HepG2 (cell line): ENCODE measurements at regions not wholly inside any gene's neighbourhood (a gene's known extent, or its start where the extent isn't known, plus 50 kb on each side); places are given as distances from the start of the nearest gene placed in this dataset.

ENCODE experiments used
- ATAC-seq: fragments of 200-7000 bp; cut with Tn5 transposase; 3 replicates; pipeline ENCODE4 v1.9.1; 2020; ENCODE audit warnings: mild to moderate bottlenecking, moderate library complexity
- BruUV-seq: library from RNA; stranded (reverse); fragments of 400-500 nt; replicated peaks from 2 replicates; lab custom pipeline; 2021; lab: Mats Ljungman, UMichigan
- CTCF ChIA-PET: fragments of 300-600 bp; formaldehyde crosslinking; extraction: SDS; loops from one replicate; lab custom pipeline; 2021; ENCODE audit warnings: low total read pairs, inconsistent platforms, low intra/inter-chr PET ratio; lab: Yijun Ruan, JAX
- POLR2A ChIA-PET: fragments of 350-600 bp; sonication (Branson Sonifier 250); formaldehyde crosslinking; loops from one replicate; lab custom pipeline; 2020; ENCODE audit warnings: antibody characterized with exemption, inconsistent platforms; lab: Yijun Ruan, JAX
- DNase-seq: peaks from one replicate; pipeline ENCODE4 v3.0.0-alpha.2; 2015; ENCODE audit warnings: low spot score
- FAIRE-seq: peaks from 3 replicates; lab custom pipeline; 2011; peaks lifted over from hg19 to GRCh38; lab: Jason Lieb, UNC
- H2AFZ ChIP-seq: one replicate; pipeline ENCODE4 v1.6.1; 2011; ENCODE audit warnings: low read length, inconsistent platforms
- H3K27ac ChIP-seq: fragments of 300-600 bp; 3 replicates; pipeline ENCODE4 v1.8.0; 2011; ENCODE audit warnings: mixed run types, mild to moderate bottlenecking, mixed read lengths, low read length, inconsistent platforms; ENCODE audit not compliant: insufficient read depth; ENCODE audit errors: extremely low read length
- H3K27me3 ChIP-seq, 2 experiments: fragments of 200-600 bp in 1 of 2; 2 replicates in 1 of 2; 3 replicates in 1 of 2; pipeline versions ENCODE4 v1.6.0 to v1.8.0; 2011; ENCODE audit warnings: low read length in 2 of 2, mild to moderate bottlenecking in 2 of 2, moderate library complexity in 2 of 2, inconsistent platforms in 1 of 2; ENCODE audit not compliant: insufficient read depth in 2 of 2, control insufficient read depth in 1 of 2
- H3K36me3 ChIP-seq, 2 experiments: fragments of 200-600 bp in 1 of 2; replicated peaks in 1 of 2; 2 replicates in 1 of 2; 3 replicates in 1 of 2; pipeline versions ENCODE4 v1.5.1 to v1.8.0; 2011; ENCODE audit warnings: low read length in 2 of 2, inconsistent platforms in 1 of 2; ENCODE audit not compliant: insufficient read depth in 2 of 2, control insufficient read depth in 1 of 2
- H3K4me1 ChIP-seq: 2 replicates; pipeline ENCODE4 v1.5.1; 2012; ENCODE audit warnings: low read length, inconsistent platforms; ENCODE audit not compliant: insufficient read depth
- H3K4me2 ChIP-seq: 2 replicates; pipeline ENCODE4 v1.6.0; 2011; ENCODE audit warnings: low read depth, low read length, inconsistent platforms
- H3K4me3 ChIP-seq, 3 experiments: fragments of 200-600 bp in 1 of 3; sonication (generic), shearing (Covaris generic) in 1 of 3; replicated peaks in 1 of 3; 2 replicates each; pipeline ENCODE4 v1.5.1; 2011 to 2016; ENCODE audit warnings: low read length in 3 of 3, inconsistent platforms in 2 of 3, low read depth in 2 of 3, mild to moderate bottlenecking in 2 of 3, control low read depth in 1 of 3, mixed read lengths in 1 of 3; ENCODE audit not compliant: insufficient read depth in 1 of 3
- H3K79me2 ChIP-seq: one replicate; pipeline ENCODE4 v1.6.1; 2011; ENCODE audit warnings: low read length, inconsistent platforms; ENCODE audit not compliant: insufficient read depth
- H3K9ac ChIP-seq: 2 replicates; pipeline ENCODE4 v1.6.0; 2011; ENCODE audit warnings: mild to moderate bottlenecking, low read depth, low read length, inconsistent platforms; ENCODE audit not compliant: insufficient read depth
- H3K9me3 ChIP-seq: 2 replicates; pipeline ENCODE4 v1.5.1; 2012; ENCODE audit warnings: mild to moderate bottlenecking, low read length
- H4K20me1 ChIP-seq: 2 replicates; pipeline ENCODE4 v1.6.0; 2011; ENCODE audit warnings: inconsistent platforms, mild to moderate bottlenecking, low read length, moderate library complexity; ENCODE audit not compliant: insufficient read depth
- CHD4 ChIP-seq: fragments of 200-600 bp; sonication (generic); IDR thresholded peaks from 2 replicates; pipeline ENCODE4 v1.7.0; 2017; ENCODE audit warnings: mild to moderate bottlenecking, low read length, borderline replicate concordance
- MAFK ChIP-seq, 2 experiments: IDR thresholded peaks in 1 of 2; conservative IDR thresholded peaks in 1 of 2; 2 replicates each; pipeline ENCODE4 v1.6.1; 2011; ENCODE audit warnings: improper control_type of control experiment in 2 of 2, low read length in 2 of 2
- PRPF4 ChIP-seq: fragments of 200-400 bp; formaldehyde crosslinking; IDR thresholded peaks from 2 replicates; pipeline ENCODE4 v1.6.1; 2016; ENCODE audit warnings: low read length, low read depth; ENCODE audit not compliant: poor library complexity, severe bottlenecking
- WGBS: methylation state at CpG from one replicate; pipeline ENCODE4 v1.1.6; 2017; ENCODE audit warnings: low lambda C conversion rate; 5-methylcytosine and 5-hydroxymethylcytosine counted together
- in situ Hi-C: cut with HindIII; loops from 2 replicates; pipeline ENCODE4 v1.10.0; 2017; ENCODE audit warnings: low pct_unique_long_range_greater_than_20kb; ENCODE audit not compliant: extremely low pct_ligation_motif_present
- intact Hi-C: fragments of 100-400 bp; cut with micrococcal nuclease; formaldehyde crosslinking; loops from one replicate; pipeline ENCODE4 v1.10.0; 2022; ENCODE audit not compliant: unreplicated experiment

DNA sequence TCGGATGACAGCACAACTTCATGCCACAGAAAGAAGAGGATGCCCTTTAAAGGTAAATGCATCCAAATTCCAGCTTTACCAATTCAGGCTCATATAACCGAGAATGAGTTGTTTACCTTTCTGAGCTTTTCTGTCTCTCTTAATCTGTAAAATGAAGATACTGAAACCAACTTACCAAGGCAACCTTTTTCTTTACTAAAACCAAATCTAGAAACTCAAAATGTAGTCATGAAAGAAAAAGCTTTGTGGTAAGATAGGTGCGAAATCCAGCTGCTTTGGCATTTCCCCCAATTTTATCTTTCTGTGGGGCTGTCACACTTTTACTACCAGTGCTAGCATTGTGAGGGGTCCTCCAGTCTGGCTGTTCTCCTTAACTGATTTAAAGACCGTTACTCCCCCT is 240.4 kb downstream of the IKZF2 start:
- intact Hi-C loops (no loop called here), in situ Hi-C loops (no loop called here)
- H3K79me2 ChIP-seq = no peaks in the 10 kb centered on the region
- ChIA-PET CTCF (no interaction called here), POLR2A (no interaction called here)
- no peak overlapping the region for H3K4me3 ChIP-seq
- 9% methylated on average over 4 of the region's 4 CpGs for WGBS
- no peak overlapping the region for H3K4me2 ChIP-seq
- ATAC-seq (no peak), DNase-seq (no peak), FAIRE-seq (no peak)
- H3K4me1 ChIP-seq = no peaks in the 10 kb centered on the region
- no peaks in the 10 kb centered on the region for H3K27me3 ChIP-seq
- H3K36me3 ChIP-seq = no peaks in the 10 kb centered on the region
- H3K9ac ChIP-seq = no peak overlapping the region
- no peak overlapping the region for H3K27ac ChIP-seq
- TF ChIP-seq CHD4 = no peak
- no peaks in the 10 kb centered on the region for H4K20me1 ChIP-seq
- H3K9me3 ChIP-seq = no peaks in the 10 kb centered on the region
- BruUV-seq = no TSS peak
- H2AFZ ChIP-seq = no peak overlapping the region

DNA sequence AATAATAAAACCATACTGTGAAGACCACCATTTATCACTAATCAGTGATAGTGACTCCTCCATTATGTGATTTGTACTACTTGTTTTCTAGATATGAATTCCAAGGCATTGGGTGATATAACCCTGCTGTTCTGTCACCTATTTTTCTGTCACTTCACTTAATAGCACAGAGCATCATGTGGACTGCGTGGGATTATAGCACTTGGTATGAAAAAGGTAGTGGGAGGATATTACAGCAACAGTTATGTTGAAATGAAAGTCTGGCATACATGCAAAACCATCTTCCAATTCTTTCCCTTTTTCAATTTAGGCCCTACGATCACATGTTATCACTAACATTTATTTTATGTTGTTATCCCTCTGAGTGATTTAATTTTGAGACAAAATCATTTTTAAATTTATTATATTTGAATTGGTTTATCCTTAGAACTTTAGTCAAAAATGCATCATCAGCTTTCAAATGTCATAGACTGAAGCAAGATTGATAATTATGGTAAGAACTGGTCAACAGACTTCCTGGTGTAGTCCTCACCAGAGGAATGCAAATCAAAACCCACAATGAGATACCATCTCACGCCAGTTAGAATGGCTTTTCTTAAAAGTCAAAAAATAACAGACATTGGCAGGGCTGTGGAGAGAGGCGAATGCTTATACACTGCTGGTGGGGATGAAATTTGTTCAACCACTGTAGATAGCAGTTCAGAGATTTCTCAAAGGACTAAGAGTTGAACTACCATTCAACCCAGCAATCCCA is 242.6 kb downstream of the IKZF2 start:
- Histone ChIP-seq H3K36me3 (no peaks in the 10 kb centered on the region), H3K4me2 (no peak overlapping the region), H3K4me1 (no peaks in the 10 kb centered on the region), H3K79me2 (no peaks in the 10 kb centered on the region), H3K27ac (no peak overlapping the region), H4K20me1 (no peaks in the 10 kb centered on the region), H3K9me3 (no peaks in the 10 kb centered on the region), H3K27me3 (no peaks in the 10 kb centered on the region), H2AFZ (no peak overlapping the region), H3K9ac (no peak overlapping the region), H3K4me3 (no peak overlapping the region)
- ATAC-seq = no peak
- BruUV-seq = no TSS peak
- in situ Hi-C loops (no loop called here), intact Hi-C loops (no loop called here)
- ChIA-PET POLR2A (no interaction called here), CTCF (no interaction called here)
- WGBS = 18% methylated on average over 4 of the region's 4 CpGs
- TF ChIP-seq MAFK (conservative IDR thresholded peaks at IDR 0.05 in 1 of 2, IDR thresholded peaks at IDR 0.05 in 1 of 2; ENCODE audit: low read length in 2 of 2) (peak in 1 of 2 experiments; percentile 21; a peak in 1 of 4 replicates), PRPF4 (no peak)
- DNase-seq = no peak
- no peak for FAIRE-seq
